ENCODE measurements at regions not wholly inside any gene's neighbourhood (a gene's known extent, or its start where the extent isn't known, plus 50 kb on each side); places are given as distances from the start of the nearest gene placed in this dataset.

DNA sequence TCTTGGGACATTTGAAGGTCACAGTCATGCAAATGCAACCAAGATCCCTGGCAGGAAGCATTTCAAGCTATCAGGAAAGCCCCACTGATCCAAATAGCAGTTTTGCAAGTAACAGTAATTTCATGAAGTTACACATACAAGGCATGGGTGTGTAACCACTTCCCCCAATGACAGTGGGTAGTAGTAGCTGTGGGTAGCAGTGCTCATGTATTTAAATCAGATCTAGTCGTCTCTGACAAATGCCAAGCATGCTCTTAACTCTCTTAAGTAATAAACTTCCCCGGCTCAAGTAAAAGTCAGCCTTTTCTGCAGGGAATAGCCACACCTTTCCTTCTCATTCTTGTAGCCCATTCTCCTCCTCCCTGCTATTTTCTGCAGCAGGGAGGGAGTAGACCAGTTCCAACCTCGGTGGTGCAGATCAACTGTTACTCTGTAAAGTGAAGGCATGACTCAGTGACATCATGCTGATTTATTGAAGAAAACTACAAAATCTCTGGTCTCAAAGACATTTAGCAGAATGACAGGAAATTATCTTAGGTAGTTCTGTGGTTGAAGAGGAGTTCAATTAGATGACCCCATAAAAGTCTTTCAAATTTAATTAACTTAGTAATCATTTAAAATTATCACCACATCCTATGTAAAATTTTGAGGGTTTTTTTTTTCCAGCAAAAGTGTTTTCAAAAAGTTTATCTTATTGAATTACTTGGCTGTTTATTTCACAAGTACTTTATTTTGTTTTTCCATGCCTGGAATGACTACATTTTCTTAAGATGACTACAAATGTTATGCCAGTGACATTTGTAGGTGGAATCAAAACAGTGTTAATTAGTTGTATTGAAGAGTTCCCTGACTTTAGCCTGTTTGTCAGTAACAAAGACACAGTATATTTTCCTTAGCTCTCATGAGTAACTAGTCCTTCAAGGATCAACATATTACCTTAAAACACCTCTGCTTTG, 568.3 kb downstream of the INHBA start (continued):
- TF ChIP-seq, protein P1, sequence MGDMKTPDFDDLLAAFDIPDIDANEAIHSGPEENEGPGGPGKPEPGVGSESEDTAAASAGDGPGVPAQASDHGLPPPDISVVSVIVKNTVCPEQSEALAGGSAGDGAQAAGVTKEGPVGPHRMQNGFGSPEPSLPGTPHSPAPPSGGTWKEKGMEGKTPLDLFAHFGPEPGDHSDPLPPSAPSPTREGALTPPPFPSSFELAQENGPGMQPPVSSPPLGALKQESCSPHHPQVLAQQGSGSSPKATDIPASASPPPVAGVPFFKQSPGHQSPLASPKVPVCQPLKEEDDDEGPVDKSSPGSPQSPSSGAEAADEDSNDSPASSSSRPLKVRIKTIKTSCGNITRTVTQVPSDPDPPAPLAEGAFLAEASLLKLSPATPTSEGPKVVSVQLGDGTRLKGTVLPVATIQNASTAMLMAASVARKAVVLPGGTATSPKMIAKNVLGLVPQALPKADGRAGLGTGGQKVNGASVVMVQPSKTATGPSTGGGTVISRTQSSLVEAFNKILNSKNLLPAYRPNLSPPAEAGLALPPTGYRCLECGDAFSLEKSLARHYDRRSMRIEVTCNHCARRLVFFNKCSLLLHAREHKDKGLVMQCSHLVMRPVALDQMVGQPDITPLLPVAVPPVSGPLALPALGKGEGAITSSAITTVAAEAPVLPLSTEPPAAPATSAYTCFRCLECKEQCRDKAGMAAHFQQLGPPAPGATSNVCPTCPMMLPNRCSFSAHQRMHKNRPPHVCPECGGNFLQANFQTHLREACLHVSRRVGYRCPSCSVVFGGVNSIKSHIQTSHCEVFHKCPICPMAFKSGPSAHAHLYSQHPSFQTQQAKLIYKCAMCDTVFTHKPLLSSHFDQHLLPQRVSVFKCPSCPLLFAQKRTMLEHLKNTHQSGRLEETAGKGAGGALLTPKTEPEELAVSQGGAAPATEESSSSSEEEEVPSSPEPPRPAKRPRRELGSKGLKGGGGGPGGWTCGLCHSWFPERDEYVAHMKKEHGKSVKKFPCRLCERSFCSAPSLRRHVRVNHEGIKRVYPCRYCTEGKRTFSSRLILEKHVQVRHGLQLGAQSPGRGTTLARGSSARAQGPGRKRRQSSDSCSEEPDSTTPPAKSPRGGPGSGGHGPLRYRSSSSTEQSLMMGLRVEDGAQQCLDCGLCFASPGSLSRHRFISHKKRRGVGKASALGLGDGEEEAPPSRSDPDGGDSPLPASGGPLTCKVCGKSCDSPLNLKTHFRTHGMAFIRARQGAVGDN (IDR thresholded peaks at IDR 0.05) = no peak
- TF ChIP-seq, protein P2, sequence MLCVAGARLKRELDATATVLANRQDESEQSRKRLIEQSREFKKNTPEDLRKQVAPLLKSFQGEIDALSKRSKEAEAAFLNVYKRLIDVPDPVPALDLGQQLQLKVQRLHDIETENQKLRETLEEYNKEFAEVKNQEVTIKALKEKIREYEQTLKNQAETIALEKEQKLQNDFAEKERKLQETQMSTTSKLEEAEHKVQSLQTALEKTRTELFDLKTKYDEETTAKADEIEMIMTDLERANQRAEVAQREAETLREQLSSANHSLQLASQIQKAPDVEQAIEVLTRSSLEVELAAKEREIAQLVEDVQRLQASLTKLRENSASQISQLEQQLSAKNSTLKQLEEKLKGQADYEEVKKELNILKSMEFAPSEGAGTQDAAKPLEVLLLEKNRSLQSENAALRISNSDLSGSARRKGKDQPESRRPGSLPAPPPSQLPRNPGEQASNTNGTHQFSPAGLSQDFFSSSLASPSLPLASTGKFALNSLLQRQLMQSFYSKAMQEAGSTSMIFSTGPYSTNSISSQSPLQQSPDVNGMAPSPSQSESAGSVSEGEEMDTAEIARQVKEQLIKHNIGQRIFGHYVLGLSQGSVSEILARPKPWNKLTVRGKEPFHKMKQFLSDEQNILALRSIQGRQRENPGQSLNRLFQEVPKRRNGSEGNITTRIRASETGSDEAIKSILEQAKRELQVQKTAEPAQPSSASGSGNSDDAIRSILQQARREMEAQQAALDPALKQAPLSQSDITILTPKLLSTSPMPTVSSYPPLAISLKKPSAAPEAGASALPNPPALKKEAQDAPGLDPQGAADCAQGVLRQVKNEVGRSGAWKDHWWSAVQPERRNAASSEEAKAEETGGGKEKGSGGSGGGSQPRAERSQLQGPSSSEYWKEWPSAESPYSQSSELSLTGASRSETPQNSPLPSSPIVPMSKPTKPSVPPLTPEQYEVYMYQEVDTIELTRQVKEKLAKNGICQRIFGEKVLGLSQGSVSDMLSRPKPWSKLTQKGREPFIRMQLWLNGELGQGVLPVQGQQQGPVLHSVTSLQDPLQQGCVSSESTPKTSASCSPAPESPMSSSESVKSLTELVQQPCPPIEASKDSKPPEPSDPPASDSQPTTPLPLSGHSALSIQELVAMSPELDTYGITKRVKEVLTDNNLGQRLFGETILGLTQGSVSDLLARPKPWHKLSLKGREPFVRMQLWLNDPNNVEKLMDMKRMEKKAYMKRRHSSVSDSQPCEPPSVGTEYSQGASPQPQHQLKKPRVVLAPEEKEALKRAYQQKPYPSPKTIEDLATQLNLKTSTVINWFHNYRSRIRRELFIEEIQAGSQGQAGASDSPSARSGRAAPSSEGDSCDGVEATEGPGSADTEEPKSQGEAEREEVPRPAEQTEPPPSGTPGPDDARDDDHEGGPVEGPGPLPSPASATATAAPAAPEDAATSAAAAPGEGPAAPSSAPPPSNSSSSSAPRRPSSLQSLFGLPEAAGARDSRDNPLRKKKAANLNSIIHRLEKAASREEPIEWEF (IDR thresholded peaks at IDR 0.05; ENCODE audit: insufficient replicate concordance, low read depth, low read length) = no peak
- TF ChIP-seq NFXL1 (IDR thresholded peaks at IDR 0.05; ENCODE audit: borderline replicate concordance) (no peak), GATAD2B (conservative IDR thresholded peaks at IDR 0.05; ENCODE audit: low read depth) (peak; percentile 13), STAT1 (conservative IDR thresholded peaks at IDR 0.05) (no peak), WRNIP1 (IDR thresholded peaks at IDR 0.05; ENCODE audit: borderline replicate concordance, low read depth, low read length) (no peak), RAD21 (IDR thresholded peaks at IDR 0.05; ENCODE audit: insufficient read depth, low read depth, low read length) (no peak), POLR2AphosphoS5 (IDR thresholded peaks at IDR 0.05; ENCODE audit: low read length) (no peak), MEF2A (IDR thresholded peaks at IDR 0.05; ENCODE audit: insufficient read depth, low read depth, low read length) (no peak)
- TF ChIP-seq, protein P3, sequence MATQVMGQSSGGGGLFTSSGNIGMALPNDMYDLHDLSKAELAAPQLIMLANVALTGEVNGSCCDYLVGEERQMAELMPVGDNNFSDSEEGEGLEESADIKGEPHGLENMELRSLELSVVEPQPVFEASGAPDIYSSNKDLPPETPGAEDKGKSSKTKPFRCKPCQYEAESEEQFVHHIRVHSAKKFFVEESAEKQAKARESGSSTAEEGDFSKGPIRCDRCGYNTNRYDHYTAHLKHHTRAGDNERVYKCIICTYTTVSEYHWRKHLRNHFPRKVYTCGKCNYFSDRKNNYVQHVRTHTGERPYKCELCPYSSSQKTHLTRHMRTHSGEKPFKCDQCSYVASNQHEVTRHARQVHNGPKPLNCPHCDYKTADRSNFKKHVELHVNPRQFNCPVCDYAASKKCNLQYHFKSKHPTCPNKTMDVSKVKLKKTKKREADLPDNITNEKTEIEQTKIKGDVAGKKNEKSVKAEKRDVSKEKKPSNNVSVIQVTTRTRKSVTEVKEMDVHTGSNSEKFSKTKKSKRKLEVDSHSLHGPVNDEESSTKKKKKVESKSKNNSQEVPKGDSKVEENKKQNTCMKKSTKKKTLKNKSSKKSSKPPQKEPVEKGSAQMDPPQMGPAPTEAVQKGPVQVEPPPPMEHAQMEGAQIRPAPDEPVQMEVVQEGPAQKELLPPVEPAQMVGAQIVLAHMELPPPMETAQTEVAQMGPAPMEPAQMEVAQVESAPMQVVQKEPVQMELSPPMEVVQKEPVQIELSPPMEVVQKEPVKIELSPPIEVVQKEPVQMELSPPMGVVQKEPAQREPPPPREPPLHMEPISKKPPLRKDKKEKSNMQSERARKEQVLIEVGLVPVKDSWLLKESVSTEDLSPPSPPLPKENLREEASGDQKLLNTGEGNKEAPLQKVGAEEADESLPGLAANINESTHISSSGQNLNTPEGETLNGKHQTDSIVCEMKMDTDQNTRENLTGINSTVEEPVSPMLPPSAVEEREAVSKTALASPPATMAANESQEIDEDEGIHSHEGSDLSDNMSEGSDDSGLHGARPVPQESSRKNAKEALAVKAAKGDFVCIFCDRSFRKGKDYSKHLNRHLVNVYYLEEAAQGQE (IDR thresholded peaks at IDR 0.05; ENCODE audit: low read depth, low read length) = no peak
- TF ChIP-seq, protein P4, sequence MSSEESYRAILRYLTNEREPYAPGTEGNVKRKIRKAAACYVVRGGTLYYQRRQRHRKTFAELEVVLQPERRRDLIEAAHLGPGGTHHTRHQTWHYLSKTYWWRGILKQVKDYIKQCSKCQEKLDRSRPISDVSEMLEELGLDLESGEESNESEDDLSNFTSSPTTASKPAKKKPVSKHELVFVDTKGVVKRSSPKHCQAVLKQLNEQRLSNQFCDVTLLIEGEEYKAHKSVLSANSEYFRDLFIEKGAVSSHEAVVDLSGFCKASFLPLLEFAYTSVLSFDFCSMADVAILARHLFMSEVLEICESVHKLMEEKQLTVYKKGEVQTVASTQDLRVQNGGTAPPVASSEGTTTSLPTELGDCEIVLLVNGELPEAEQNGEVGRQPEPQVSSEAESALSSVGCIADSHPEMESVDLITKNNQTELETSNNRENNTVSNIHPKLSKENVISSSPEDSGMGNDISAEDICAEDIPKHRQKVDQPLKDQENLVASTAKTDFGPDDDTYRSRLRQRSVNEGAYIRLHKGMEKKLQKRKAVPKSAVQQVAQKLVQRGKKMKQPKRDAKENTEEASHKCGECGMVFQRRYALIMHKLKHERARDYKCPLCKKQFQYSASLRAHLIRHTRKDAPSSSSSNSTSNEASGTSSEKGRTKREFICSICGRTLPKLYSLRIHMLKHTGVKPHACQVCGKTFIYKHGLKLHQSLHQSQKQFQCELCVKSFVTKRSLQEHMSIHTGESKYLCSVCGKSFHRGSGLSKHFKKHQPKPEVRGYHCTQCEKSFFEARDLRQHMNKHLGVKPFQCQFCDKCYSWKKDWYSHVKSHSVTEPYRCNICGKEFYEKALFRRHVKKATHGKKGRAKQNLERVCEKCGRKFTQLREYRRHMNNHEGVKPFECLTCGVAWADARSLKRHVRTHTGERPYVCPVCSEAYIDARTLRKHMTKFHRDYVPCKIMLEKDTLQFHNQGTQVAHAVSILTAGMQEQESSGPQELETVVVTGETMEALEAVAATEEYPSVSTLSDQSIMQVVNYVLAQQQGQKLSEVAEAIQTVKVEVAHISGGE (CRISPR knock-in tag; IDR thresholded peaks at IDR 0.05) = no peak

Measured in GM12878 (cell line).